ENCODE measurements at regions not wholly inside any gene's neighbourhood (a gene's known extent, or its start where the extent isn't known, plus 50 kb on each side); places are given as distances from the start of the nearest gene placed in this dataset.
A peak's percentile ranks its signal among the peaks of the same experiment; 100 is the strongest.

- DNase-seq = no peak
Measured at GRCh38 chr20:20875716-20876115, 163.3 kb upstream of the RALGAPA2 start.

GRCh38 chr20:20872428-20872827 is 160.0 kb upstream of the RALGAPA2 start:
- DNase-seq = no peak

GRCh38 chr20:20869161-20869775 is 156.8 kb upstream of the RALGAPA2 start:
- no peak for DNase-seq

- DNase-seq = no peak
Measured at GRCh38 chr20:20864351-20865096, 152.1 kb upstream of the RALGAPA2 start.

GRCh38 chr20:20860078-20860806 is 147.8 kb upstream of the RALGAPA2 start:
- peak; percentile 61 for DNase-seq

- no peak for DNase-seq
Measured at GRCh38 chr20:20859510-20859909, 147.1 kb upstream of the RALGAPA2 start.

GRCh38 chr20:20856956-20857355 is 144.5 kb upstream of the RALGAPA2 start:
- DNase-seq = no peak

GRCh38 chr20:20856306-20856705 is 143.9 kb upstream of the RALGAPA2 start:
- DNase-seq = no peak

- DNase-seq = no peak
Measured at GRCh38 chr20:20851385-20851784, 138.9 kb upstream of the RALGAPA2 start.

GRCh38 chr20:20850407-20850806 is 138.0 kb upstream of the RALGAPA2 start:
- no peak for DNase-seq

GRCh38 chr20:20849161-20849560 is 136.7 kb upstream of the RALGAPA2 start:
- DNase-seq = no peak

GRCh38 chr20:20847814-20848213 is 135.4 kb upstream of the RALGAPA2 start:
- DNase-seq = no peak

- no peak for DNase-seq
Measured at GRCh38 chr20:20843982-20844381, 131.5 kb upstream of the RALGAPA2 start.

GRCh38 chr20:20839771-20840170 is 127.3 kb upstream of the RALGAPA2 start:
- DNase-seq = no peak

- no peak for DNase-seq
Measured at GRCh38 chr20:20837574-20838021, 125.2 kb upstream of the RALGAPA2 start.

- no peak for DNase-seq
Measured at GRCh38 chr20:20836836-20837235, 124.4 kb upstream of the RALGAPA2 start.

- no peak for DNase-seq
Measured at GRCh38 chr20:20835897-20836296, 123.5 kb upstream of the RALGAPA2 start.

- DNase-seq = no peak
Measured at GRCh38 chr20:20834008-20834407, 121.6 kb upstream of the RALGAPA2 start.

GRCh38 chr20:20832715-20833114 is 120.3 kb upstream of the RALGAPA2 start:
- no peak for DNase-seq

- no peak for DNase-seq
Measured at GRCh38 chr20:20831794-20832193, 119.3 kb upstream of the RALGAPA2 start.

- no peak for DNase-seq
Measured at GRCh38 chr20:20829681-20830080, 117.2 kb upstream of the RALGAPA2 start.

- DNase-seq = no peak
Measured at GRCh38 chr20:20827992-20828597, 115.7 kb upstream of the RALGAPA2 start.

GRCh38 chr20:20824924-20825584 is 112.6 kb upstream of the RALGAPA2 start:
- peak; percentile 39 for DNase-seq
